Fibroblast of skin of scalp (primary cell): ENCODE measurements at regions not wholly inside any gene's neighbourhood (a gene's known extent, or its start where the extent isn't known, plus 50 kb on each side); places are given as distances from the start of the nearest gene placed in this dataset.
"Not testable (repeated sequence)": the region's sequence is repeated elsewhere in the genome, so short reads cannot be mapped to it uniquely, and the experiment has no call there.

Experiments
- DNase-seq: peaks from one replicate; pipeline ENCODE4 v3.0.0-alpha.2; 2013

DNA sequence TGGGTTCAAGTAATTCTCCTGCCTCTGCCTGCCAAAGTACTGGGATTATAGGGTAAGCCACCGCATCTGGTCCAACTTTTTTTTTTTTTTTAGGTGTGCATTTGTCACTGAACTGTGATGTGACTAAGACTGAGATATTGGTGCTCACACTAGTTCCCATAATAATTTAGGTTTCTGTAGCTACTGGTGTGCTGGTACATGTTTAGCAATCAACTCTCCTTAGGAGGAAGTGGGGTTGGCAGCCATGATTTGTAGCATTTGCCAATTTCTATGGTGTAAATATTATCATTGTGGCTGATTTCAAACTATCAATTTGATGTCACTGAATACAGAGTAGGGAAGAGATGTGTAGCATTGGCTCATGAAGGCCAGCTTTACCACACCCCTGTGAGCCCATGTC, 372.7 kb downstream of the EDEM1 start:
- no peak for DNase-seq

DNA sequence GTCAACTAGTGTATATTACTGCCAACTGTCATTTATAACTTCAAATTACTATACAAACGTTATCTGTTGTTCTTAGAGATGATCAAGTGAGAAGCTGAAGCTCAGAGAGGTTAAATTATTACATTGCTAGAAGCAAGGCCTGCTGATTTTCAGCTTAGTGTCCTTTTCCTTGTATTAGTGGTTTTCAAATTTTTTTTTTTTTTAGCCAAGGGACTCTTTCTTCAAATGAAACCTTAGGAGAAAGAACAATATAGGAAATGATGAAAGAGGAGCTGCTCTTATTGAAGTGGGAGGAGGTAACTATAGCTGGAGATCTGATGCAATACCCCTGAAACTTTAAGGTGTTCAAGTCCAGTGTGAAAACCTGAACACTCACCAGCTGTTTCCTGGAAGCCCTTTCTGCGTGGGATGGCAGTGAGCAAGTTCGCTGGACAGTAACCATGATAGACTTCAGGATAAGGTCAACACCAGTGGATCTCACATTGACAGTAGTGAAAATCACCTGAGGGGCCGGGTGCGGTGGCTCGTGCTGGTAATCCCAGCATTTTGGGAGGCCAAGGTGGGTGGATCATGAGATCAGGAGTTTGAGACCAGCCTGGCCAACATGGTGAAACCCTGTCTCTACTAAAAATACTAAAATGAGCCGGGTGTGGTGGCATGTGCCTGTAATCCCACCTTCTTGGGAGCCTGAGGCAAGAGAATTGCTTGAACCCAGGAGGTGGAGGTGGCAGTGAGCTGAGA, 376.2 kb downstream of the EDEM1 start:
- no peak for DNase-seq

DNA sequence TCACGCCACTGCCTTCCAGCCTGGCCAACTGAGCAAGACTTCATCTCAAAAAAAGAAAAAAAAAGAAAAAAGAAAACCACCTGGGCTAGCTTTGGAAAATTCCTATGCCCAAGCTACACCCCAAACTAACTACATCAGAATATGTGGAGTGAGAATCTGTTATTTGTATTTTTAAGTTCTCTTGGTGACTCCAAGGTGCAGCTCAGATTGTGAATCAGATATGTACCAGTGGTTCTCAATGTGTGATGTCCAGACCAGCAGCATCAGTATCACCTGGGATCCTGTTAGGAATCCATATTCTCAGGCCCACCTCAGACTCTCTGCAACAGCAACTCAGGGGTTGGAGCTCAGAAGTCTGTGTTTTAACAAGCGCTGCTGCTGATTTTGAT, 376.8 kb downstream of the EDEM1 start:
- DNase-seq, result no peak

DNA sequence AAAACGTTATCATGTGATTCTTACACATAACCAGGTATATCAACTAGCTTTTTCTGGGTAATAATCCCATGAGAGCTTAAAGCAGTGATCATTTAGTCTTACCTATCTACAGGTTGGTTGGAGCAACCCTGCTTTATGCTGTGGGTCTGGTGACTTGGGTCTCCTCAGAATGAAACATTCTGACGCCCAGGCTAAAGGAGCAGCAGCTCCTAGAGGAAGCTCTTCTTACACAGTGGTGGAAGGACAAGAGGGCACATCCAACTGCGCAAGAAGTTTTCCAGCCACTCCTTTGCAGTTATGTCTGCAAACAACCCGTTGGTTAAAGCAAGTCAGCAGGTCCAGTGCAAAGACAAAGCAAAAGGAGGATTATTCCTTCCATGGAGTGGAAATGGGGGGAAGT, 377.5 kb downstream of the EDEM1 start:
- DNase-seq, result no peak

DNA sequence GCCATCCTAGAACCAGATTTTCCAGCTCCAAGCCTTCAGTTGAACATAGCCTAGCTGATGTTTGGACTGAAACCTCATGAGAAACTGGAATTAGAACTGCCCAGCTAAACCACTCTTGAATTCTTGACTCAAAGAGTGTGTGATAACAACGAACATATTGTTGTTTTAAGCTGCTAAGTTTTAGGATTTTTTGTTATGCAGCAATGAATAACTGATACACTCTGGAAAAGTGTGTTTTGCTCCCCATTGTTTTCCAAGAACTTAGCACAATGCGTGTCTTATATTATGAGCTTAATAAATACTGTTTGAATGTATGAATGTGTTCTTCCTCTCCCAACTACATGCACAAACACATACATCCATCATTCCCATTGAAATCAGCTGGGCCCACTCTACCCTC, 379.6 kb downstream of the EDEM1 start:
- no peak for DNase-seq

DNA sequence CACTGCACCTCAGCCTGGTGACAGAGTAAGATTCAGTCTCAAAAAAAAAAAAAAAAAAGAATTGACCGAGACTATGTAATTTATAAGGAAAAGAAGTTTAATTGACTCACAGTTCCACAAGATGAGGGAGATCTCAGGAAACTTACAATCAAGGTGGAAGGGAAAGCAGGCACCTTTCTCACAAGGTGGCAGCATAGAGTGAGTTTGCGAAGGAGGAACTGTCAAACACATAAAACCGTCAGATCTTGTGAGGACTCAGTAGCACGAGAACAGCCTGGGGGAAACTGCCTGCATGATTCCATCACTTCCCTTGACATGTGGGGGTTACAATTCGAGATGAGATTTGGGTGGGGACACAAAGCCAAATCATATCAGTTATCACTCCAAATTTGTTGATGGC, 380.9 kb downstream of the EDEM1 start:
- no peak for DNase-seq

DNA sequence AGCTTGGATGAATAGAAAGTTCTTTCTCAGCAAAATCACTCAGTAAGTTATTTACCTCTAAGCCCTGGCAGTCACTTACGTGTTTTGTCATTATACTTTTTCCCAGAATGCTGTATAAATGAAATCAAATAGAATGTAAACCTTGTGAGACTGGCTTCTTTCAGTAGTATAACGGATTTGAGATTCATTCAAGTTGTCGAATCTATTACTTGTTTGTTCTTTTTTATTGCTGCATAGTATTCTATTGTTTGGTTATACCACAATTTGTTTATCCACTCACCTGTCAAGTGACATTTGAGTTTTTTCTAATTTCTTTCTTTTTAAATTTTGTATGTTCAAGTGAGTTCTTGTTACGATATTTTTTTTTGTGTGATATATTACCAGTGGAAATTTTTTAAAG, 381.6 kb downstream of the EDEM1 start:
- no peak for DNase-seq

DNA sequence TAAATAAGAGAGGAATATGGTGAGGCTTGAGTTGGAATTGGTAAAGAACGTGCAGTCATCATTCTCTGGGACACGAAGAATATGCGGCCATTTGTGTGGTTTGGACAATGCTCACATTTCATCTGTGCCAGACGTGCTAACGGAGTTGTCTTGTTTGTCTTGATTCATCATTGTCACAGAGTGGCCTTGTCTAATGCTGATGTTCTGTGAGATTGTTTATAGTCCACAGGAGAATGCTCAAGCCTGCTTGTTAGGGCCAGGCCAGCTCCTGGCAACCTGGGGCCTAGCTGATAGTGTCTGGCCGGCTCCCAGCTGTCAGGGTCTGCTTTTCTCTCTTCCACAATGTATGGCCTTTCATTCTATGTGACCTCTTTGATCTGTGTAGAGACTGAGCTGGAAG, 384.7 kb downstream of the EDEM1 start:
- DNase-seq, result no peak

DNA sequence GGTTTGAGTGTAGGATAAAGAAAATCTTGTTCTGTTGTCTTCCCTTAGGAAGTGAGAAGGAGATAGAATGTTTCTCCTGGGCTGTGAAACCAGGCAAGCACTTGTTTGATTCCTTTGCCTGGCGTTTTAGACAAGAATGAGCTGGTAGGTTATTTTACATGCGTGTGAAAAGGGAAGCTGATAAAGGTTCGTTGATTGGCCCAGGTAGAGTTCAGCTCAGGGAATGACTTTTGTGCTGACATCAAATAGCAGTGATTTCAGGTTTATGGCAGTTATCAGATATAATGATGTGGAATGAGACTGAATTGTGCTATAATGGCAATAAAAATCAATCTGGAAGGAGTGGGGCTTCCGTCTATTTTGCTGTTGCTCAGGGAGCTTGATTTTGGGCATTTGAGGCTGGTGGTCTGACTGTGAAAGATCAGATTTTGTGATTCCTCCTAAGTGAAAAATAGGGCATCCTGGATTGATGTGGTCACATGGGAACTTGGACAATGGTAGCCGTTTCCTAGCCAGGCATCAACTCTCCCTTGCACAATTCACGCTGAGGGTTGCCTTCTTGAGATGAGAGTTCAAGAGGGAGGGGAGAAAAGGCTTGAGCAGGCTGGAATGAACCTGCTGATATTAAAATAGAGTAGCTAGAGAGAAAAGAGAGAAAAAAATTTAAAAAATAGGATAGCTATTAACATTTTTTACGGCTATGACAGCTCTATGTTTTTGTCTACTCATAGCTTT, 388.9 kb downstream of the EDEM1 start:
- no peak for DNase-seq

DNA sequence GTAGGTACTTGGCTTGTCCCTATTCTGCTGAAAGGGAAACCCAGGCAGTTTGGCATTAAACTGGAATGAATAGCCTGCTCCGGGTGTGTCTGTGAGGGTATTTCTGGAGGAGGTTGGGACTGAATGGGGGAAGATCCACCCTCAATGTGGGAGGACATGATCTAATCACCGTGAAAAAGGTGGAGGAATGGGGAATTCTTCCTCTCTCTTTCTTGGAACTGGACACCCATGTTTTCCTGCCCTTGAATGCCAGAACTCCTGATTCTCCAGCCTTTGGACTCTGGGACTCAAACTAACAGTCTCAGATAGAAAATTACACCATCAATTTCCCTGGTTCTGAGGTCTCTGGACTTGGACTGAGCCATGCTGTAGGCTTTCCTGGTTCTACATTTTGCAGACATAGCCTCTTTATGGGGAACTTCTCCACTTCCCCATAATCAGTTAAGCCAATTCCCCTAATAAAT, 391.7 kb downstream of the EDEM1 start:
- DNase-seq, result no peak

DNA sequence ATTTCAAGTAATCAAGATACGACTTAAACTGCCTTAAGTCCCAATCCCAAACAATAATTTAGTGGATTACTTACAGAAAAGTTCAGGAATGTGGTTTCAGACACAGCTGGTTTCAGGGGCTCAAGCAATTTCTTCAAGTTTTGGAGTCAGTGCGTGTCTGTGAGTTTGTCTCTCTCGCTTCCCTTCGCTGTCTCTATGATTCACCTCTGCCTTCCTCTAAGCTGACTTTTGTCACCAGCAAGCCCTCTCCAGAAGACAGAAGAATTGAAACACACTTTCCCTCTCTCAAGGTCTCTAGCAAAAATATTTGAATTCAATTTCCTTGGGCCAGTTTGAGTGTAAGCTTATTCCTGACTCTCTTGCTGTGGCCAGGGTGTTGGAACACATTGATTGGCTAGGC, 392.4 kb downstream of the EDEM1 start:
- DNase-seq, result no peak

DNA sequence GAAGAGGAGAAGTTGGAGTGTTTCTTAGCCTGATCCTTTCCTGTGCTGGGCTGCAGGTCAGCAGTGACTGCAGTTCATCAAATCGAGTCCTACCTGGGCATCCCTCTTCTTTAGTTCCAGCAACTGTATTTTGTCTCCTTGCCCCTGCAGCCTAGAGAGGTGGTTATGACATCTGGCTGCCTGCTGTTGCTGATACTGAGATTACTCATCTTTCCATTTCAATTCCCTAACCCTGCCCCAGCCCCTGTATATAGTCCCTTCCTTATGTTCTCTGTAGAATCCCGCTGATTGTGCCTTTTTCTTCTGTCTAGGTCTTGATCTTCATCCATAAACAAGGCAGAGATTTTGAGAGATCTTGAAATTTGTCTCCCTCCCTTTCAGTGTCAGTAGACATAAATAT, 393.3 kb downstream of the EDEM1 start:
- no peak for DNase-seq

DNA sequence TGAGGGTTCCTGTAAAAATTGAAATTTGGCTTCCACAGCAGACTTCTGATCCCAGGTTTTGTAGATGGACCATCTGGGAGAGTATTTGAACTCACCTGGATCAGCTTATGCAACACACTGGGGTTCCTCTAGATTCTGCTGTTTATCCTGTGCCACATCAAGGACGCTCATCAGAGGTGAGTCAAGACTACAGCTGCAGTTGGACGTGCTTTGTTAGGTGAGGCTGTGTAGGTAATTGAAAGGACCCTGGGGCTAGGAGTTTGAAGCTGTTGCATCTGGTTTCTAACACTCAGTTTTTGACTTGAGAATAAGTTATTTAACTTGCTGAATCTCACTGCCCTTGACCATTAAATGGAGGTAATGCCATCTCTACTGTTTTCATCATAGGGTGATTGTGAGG, 394.2 kb downstream of the EDEM1 start:
- no peak for DNase-seq

DNA sequence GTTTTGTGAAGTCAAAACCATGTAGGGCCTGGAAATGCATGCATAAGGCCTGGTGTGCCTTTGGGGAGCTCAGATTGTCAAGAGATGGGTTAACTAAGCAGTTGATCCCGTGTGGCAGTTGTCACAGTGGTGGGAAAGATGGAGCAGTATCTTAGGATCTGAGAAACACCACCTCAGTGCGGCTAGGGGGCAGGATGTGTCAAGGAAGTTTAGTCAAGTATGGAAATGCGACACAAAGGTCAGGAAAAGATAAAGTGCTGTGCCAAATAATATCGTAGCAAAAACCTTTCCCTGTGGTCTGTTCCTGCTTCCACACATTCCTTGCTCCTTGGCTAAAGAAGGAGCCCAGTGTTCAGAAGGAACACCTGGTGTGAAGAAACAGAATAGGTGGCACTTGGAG, 396.4 kb downstream of the EDEM1 start:
- DNase-seq, result no peak

DNA sequence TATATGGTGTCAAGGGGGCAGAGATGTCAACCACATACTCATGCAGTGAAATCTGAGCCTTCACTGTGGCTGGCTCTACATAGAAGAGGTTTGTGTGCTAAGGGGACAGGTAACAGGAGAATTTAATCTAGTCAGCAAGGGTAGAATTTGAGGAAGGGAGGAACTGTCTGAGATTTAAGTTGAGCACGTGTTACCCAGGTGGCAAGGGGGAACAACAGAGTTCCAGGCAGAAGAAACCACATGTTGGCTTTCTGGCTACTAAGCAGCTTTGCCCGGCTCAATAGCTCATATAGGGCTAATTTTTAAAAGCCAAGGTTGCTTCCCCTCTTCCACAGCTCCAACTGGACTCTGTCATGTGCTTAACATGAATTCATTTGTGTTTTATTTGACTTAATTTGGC, 397.6 kb downstream of the EDEM1 start:
- no peak for DNase-seq

DNA sequence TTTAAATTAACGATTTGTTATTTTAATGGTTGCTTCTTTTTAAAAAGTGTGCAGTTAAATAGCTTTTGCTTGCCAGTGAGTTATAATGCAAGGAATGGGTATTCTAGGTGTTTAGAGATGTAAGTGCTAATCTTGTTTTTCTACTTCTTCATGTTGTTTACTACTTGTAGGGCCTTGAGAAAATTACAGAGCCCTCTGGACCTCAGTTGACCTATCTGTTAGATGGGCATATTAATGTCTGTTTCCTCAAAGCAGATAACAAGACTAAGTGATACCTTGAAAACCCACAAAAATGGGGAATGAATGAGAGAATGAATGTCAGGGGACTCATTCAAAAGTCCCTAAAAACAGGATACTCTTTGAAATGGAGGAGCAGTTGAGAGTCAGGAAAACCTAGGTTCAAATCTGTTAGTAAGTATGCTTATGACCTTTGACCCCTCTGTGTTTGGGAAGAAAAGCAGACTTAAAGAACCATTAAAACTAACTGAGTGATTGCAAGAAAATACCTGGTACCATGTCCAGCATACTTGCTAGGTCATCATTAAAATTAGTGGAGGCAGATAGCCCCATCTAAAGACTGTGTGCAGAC, 419.5 kb downstream of the EDEM1 start:
- DNase-seq, result no peak

DNA sequence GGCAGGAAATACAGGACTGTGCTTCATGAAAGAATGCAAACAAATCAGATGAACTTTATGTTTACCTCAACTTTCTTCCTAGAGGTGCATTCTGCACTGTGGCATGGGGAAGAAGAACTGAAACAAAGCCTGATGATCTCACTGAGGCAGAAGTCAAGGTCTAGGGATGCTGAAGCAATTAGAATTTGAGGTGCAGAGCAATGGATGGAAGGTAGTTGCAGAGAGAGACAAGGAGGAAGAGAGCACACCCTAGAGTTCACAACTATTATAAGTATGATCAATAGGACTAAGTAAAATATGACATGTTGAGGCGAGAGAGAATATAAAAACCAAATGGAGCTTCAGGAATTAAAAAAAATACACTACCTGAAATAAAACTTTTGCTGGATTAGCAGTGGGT, 420.1 kb downstream of the EDEM1 start:
- DNase-seq, result no peak

DNA sequence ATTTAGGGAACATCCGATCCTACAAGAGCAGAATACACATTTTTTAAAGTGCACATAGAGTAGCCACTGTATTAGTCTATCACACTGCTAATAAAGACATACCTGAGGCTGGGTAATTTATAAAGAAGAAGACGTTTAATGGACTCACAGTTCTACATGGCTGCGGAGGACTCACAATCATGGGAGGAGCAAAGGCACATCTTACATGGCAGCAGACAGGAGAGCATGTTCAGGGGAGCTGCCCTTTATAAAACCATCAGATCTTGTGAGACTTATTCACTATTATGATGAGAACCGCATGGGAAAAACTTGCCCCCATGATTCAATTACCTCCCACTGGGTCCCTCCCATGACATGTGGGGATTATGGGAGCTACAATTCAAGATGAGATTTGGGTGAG, 421.5 kb downstream of the EDEM1 start:
- DNase-seq, result not testable (repeated sequence)

DNA sequence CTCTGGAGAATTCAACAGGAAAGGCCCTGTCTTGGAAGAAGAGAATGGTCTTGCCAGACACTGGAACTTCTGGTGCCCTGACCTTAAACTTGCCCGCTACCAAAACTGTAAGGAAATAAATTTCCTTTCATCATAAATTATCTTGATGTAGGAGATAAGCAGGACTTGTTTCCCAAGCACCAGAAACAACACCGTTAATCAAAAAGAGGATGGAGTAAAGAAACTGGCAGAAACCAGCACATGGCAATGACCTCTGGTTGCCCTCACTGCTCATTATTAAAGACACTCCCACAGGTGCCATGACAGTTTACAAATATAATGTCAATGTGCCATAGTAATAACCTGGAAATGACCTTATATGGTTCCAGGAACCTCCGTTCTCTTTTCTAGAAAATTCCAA, 426.1 kb downstream of the EDEM1 start:
- no peak for DNase-seq

DNA sequence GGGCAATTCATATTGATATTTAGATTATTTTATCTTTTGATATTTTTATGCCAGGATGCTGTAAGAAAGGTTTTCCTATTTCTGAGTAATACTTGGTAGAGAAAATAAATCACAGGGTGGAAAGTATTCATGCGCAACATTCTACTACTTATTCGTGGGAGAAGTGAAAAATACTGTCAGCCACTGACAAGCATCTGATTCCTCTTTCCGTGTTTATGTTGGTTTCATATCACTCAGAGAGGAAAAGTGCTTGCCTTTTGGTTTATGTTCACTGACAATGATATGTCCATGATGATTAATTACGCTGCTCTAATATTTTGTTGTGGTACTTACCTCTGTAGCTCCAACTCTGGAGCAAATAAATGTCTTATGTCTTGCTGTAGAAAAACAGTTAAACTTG, 429.4 kb downstream of the EDEM1 start:
- DNase-seq, result no peak

DNA sequence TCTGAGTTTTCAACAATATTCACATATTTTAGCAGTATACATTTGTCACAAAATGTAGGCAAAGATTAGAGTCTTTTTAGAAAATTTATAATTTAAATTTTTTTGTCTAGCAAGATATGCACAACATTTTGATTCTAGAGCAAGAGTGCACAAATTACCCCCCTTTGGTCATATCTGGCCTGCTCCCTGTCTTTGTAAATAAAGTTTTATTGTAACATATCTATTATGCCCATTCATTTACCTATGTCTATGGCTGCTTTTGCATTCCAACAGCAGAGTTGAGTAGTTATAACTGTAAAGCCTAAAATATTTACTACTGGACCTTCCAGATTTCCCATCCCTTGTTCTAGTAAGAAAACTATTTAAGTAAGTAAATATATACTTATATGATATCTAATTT, 430.7 kb downstream of the EDEM1 start:
- DNase-seq, result no peak

DNA sequence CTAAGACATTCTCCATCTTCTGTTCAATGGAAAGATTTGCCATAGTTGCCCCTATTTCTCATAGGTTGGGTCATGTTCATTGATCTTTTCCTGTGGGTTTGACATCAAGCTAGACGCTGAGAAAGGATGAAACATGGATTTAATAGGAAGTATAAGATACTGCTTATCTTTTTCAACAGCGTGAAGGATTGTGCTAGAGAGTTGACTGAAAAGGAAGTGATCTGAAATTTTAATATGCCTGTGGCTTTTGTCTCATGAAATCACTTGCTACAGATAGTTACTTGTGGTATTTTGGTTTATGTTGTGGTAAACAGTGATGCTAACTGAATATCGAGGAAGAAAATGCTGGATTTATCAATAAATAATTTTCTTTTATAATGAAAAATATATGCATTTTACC, 442.9 kb downstream of the EDEM1 start:
- no peak for DNase-seq

DNA sequence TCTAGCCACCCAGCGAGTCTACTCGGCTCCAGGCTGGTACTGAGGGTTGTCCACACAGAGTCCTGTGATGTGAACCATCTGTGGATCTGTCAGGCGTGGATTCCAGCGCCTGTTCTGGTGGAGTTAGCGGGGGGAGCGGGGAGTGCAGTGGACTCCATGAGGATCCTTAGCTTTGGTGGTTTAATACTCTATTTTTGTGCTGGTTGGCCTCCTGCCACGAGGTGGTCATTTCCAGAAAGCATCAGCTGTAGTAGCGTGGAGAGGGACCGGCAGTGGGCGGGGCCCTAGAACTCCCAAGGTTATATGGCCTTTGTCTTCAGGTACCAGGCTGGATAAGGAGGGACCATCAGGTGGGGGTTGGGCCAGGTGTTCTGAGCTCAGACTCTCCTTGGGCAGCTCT, 446.5 kb downstream of the EDEM1 start:
- no peak for DNase-seq

DNA sequence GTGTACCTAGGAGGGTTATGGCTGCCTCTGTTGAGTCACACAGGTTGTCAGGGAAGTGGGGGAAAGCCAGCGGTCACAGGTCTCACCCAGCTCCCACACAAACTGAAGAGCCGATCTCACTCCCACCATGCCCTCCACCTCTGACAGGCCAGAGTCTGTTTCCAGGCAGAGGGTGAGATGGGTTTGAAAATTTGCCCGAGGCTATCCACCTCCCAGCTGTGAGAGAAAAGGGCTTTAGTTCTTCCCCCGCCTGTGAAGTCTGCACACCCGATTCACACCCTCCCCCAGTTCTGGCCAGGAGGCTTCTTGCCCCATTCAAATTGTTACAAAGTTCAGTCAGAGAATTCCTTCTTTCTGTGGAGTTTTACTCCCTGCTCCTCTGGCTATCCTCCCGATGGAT, 446.9 kb downstream of the EDEM1 start:
- DNase-seq, result no peak
